GM23338 (cell line): ENCODE measurements at regions not wholly inside any gene's neighbourhood (a gene's known extent, or its start where the extent isn't known, plus 50 kb on each side); places are given as distances from the start of the nearest gene placed in this dataset.

Experiments used
- ATAC-seq: fragments of 200-7000 bp; cut with Tn5 transposase; 3 replicates; pipeline ENCODE4 v1.9.1; 2020
- DNase-seq: peaks from one replicate; pipeline ENCODE4 v3.0.0-alpha.2; 2015; ENCODE audit warnings: low spot score
- H2AFZ ChIP-seq: fragments of 200-600 bp; sonication (generic); 2 replicates; pipeline ENCODE4 v1.8.0; 2016; ENCODE audit warnings: antibody characterized with exemption, mild to moderate bottlenecking, moderate library complexity
- H3F3A ChIP-seq: fragments of 200-600 bp; sonication (generic); replicated peaks from 2 replicates; pipeline ENCODE4 v1.8.0; 2017; ENCODE audit warnings: antibody characterized with exemption, mixed run types, low read depth
- H3K27ac ChIP-seq: fragments of 200-600 bp; sonication (generic); 2 replicates; pipeline ENCODE4 v1.6.1; 2016; ENCODE audit warnings: low read depth
- H3K27me3 ChIP-seq: fragments of 200-600 bp; sonication (generic); 2 replicates; pipeline ENCODE4 v1.8.0; 2016; ENCODE audit warnings: mild to moderate bottlenecking, mixed run types, moderate library complexity; ENCODE audit not compliant: insufficient read depth
- H3K36me3 ChIP-seq: fragments of 200-600 bp; sonication (generic); 2 replicates; pipeline ENCODE4 v1.8.0; 2016; ENCODE audit warnings: mild to moderate bottlenecking; ENCODE audit not compliant: insufficient read depth
- H3K4me1 ChIP-seq: fragments of 200-600 bp; sonication (generic); 2 replicates; pipeline ENCODE4 v1.8.0; 2016; ENCODE audit warnings: mild to moderate bottlenecking, moderate library complexity; ENCODE audit not compliant: insufficient read depth
- H3K4me2 ChIP-seq: fragments of 200-600 bp; sonication (generic); 2 replicates; pipeline ENCODE4 v1.7.1; 2017; ENCODE audit warnings: mixed run types
- H3K4me3 ChIP-seq: fragments of 200-600 bp; sonication (generic); 2 replicates; pipeline ENCODE4 v1.6.1; 2016; ENCODE audit warnings: mixed run types
- H3K79me2 ChIP-seq: fragments of 200-600 bp; sonication (generic); replicated peaks from 2 replicates; pipeline ENCODE4 v1.8.0; 2017; ENCODE audit warnings: mild to moderate bottlenecking; ENCODE audit not compliant: insufficient read depth
- H3K9me2 ChIP-seq: fragments of 200-600 bp; sonication (generic); 2 replicates; pipeline ENCODE4 v1.8.0; 2017; ENCODE audit not compliant: insufficient read depth
- H4K20me1 ChIP-seq: fragments of 200-600 bp; sonication (generic); replicated peaks from 2 replicates; pipeline ENCODE4 v1.8.0; 2017; ENCODE audit warnings: mild to moderate bottlenecking; ENCODE audit not compliant: insufficient read depth
- H3K27ac Mint-ChIP-seq: 2 replicates; pipeline ENCODE4 v1.8.0; 2020; ENCODE audit warnings: inconsistent platforms, mild to moderate bottlenecking, moderate library complexity, mixed read lengths
- H3K27me3 Mint-ChIP-seq: 3 replicates; pipeline ENCODE4 v1.8.0; 2022; ENCODE audit warnings: low read depth, mild to moderate bottlenecking, moderate library complexity, mixed read lengths, inconsistent platforms; ENCODE audit not compliant: insufficient read depth, poor library complexity
- H3K36me3 Mint-ChIP-seq: 3 replicates; pipeline ENCODE4 v1.8.0; 2021; ENCODE audit warnings: low read depth, mild to moderate bottlenecking, inconsistent platforms, moderate library complexity, mixed read lengths
- H3K4me1 Mint-ChIP-seq: 3 replicates; pipeline ENCODE4 v1.8.0; 2020; ENCODE audit warnings: mild to moderate bottlenecking, inconsistent platforms, mixed read lengths
- H3K4me3 Mint-ChIP-seq: 3 replicates; pipeline ENCODE4 v1.8.0; 2021; ENCODE audit warnings: moderate library complexity, mild to moderate bottlenecking, inconsistent platforms, mixed read lengths
- H3K9me3 Mint-ChIP-seq: 3 replicates; pipeline ENCODE4 v1.8.0; 2020; ENCODE audit warnings: moderate library complexity, mild to moderate bottlenecking, inconsistent platforms, mixed read lengths
- CREB1 ChIP-seq: fragments of 250-450 bp; sonication (Bioruptor Pico); IDR thresholded peaks from 2 replicates; pipeline ENCODE4 v1.5.0; 2020; ENCODE audit warnings: low read depth, mild to moderate bottlenecking, moderate library complexity
- EZH2phosphoT487 ChIP-seq: fragments of 200-600 bp; sonication (generic); IDR thresholded peaks from one replicate; pipeline ENCODE4 v1.8.1; 2018; ENCODE audit warnings: antibody characterized with exemption; ENCODE audit not compliant: unreplicated experiment
- JUNB ChIP-seq: IDR thresholded peaks from one replicate; pipeline ENCODE4 v1.6.1; 2016; ENCODE audit warnings: antibody characterized with exemption; ENCODE audit not compliant: unreplicated experiment
- STAT1 ChIP-seq: IDR thresholded peaks from one replicate; pipeline ENCODE4 v1.6.1; 2016; ENCODE audit warnings: antibody characterized with exemption; ENCODE audit not compliant: unreplicated experiment
- ZNF114 ChIP-seq: fragments of 250-450 bp; sonication (Bioruptor Pico); IDR thresholded peaks from 2 replicates; pipeline ENCODE4 v1.5.0; 2020; ENCODE audit warnings: mild to moderate bottlenecking, moderate library complexity
- ZNF331 ChIP-seq: fragments of 250-450 bp; sonication (Bioruptor Pico); IDR thresholded peaks from 2 replicates; pipeline ENCODE4 v1.5.0; 2020; ENCODE audit warnings: low read depth, mild to moderate bottlenecking, moderate library complexity
- TF ChIP-seq, protein P1 (sequence below): fragments of 250-450 bp; sonication (Bioruptor Pico); IDR thresholded peaks from 2 replicates; pipeline ENCODE4 v1.5.0; 2020; ENCODE audit warnings: mild to moderate bottlenecking, moderate library complexity
- TF ChIP-seq, protein P2 (sequence below), 2 experiments: fragments of 200-600 bp in 1 of 2; sonication (generic) in 1 of 2; conservative IDR thresholded peaks; 2 replicates each; pipeline versions ENCODE4 v1.5.1 to v1.6.1; 2016 to 2017; ENCODE audit warnings: antibody characterized with exemption in 2 of 2, low read depth in 2 of 2, mild to moderate bottlenecking in 2 of 2, moderate library complexity in 1 of 2
- TF ChIP-seq, protein P3 (sequence below): IDR thresholded peaks from 2 replicates; pipeline ENCODE4 v1.6.1; 2016; ENCODE audit warnings: antibody characterized with exemption

DNA sequence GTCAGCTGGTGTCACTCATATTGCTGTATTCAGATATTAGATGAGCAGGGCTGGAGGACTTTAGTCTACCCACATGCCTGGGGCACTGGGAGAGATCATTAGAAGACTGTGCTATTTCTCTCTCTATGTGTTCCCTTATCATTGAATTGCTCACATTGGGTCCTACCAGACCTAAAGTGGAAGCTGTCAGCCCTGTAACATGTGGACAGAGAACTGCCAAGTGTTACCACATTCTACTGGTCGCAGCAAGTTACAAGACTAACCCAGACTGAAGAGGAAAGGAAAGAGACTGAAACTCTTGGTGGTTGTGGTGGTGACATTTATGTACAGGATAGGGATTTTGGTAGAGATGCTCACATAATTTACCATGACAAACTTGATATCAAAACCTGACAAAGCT is 627.1 kb upstream of the FZD8 start (continued):
- TF ChIP-seq, protein P1, sequence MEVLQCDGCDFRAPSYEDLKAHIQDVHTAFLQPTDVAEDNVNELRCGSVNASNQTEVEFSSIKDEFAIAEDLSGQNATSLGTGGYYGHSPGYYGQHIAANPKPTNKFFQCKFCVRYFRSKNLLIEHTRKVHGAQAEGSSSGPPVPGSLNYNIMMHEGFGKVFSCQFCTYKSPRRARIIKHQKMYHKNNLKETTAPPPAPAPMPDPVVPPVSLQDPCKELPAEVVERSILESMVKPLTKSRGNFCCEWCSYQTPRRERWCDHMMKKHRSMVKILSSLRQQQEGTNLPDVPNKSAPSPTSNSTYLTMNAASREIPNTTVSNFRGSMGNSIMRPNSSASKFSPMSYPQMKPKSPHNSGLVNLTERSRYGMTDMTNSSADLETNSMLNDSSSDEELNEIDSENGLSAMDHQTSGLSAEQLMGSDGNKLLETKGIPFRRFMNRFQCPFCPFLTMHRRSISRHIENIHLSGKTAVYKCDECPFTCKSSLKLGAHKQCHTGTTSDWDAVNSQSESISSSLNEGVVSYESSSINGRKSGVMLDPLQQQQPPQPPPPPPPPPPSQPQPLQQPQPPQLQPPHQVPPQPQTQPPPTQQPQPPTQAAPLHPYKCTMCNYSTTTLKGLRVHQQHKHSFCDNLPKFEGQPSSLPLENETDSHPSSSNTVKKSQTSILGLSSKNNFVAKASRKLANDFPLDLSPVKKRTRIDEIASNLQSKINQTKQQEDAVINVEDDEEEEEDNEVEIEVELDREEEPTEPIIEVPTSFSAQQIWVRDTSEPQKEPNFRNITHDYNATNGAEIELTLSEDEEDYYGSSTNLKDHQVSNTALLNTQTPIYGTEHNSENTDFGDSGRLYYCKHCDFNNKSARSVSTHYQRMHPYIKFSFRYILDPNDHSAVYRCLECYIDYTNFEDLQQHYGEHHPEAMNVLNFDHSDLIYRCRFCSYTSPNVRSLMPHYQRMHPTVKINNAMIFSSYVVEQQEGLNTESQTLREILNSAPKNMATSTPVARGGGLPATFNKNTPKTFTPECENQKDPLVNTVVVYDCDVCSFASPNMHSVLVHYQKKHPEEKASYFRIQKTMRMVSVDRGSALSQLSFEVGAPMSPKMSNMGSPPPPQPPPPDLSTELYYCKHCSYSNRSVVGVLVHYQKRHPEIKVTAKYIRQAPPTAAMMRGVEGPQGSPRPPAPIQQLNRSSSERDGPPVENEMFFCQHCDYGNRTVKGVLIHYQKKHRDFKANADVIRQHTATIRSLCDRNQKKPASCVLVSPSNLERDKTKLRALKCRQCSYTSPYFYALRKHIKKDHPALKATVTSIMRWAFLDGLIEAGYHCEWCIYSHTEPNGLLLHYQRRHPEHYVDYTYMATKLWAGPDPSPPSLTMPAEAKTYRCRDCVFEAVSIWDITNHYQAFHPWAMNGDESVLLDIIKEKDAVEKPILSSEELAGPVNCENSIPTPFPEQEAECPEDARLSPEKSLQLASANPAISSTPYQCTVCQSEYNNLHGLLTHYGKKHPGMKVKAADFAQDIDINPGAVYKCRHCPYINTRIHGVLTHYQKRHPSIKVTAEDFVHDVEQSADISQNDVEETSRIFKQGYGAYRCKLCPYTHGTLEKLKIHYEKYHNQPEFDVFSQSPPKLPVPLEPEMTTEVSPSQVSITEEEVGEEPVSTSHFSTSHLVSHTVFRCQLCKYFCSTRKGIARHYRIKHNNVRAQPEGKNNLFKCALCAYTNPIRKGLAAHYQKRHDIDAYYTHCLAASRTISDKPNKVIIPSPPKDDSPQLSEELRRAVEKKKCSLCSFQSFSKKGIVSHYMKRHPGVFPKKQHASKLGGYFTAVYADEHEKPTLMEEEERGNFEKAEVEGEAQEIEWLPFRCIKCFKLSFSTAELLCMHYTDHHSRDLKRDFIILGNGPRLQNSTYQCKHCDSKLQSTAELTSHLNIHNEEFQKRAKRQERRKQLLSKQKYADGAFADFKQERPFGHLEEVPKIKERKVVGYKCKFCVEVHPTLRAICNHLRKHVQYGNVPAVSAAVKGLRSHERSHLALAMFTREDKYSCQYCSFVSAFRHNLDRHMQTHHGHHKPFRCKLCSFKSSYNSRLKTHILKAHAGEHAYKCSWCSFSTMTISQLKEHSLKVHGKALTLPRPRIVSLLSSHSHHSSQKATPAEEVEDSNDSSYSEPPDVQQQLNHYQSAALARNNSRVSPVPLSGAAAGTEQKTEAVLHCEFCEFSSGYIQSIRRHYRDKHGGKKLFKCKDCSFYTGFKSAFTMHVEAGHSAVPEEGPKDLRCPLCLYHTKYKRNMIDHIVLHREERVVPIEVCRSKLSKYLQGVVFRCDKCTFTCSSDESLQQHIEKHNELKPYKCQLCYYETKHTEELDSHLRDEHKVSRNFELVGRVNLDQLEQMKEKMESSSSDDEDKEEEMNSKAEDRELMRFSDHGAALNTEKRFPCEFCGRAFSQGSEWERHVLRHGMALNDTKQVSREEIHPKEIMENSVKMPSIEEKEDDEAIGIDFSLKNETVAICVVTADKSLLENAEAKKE (CRISPR knock-in tag), result no peak
- TF ChIP-seq, protein P2, sequence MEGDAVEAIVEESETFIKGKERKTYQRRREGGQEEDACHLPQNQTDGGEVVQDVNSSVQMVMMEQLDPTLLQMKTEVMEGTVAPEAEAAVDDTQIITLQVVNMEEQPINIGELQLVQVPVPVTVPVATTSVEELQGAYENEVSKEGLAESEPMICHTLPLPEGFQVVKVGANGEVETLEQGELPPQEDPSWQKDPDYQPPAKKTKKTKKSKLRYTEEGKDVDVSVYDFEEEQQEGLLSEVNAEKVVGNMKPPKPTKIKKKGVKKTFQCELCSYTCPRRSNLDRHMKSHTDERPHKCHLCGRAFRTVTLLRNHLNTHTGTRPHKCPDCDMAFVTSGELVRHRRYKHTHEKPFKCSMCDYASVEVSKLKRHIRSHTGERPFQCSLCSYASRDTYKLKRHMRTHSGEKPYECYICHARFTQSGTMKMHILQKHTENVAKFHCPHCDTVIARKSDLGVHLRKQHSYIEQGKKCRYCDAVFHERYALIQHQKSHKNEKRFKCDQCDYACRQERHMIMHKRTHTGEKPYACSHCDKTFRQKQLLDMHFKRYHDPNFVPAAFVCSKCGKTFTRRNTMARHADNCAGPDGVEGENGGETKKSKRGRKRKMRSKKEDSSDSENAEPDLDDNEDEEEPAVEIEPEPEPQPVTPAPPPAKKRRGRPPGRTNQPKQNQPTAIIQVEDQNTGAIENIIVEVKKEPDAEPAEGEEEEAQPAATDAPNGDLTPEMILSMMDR (conservative IDR thresholded peaks at IDR 0.05; ENCODE audit: low read depth in 2 of 2), result no peak
- no peak for TF ChIP-seq ZNF114 (CRISPR knock-in tag)

DNA sequence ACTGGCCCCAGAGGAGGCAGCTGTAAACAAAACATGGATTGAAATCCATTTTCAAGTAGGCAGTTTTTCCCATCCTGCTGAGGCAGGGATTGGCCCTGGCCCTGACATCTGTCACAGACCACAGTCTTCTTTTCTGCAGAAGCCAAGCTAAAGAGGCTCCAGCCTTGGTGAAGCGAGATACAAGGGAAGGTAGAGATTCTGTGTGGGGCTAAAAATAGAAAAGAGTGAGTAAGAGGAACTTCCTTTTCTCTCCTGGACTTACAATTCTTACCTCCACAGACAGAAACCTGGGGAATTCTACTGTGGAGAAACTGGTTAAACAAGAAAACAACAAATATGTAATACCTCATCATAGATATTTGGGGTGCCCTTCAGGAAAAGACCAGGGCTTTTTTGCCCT is 624.8 kb upstream of the FZD8 start:
- Mint-ChIP-seq H3K4me3 (no peak overlapping the region), H3K4me1 (peaks cover 8% of the 10 kb centered on the region), H3K9me3 (no peaks in the 10 kb centered on the region), H3K36me3 (no peaks in the 10 kb centered on the region), H3K27me3 (no peaks in the 10 kb centered on the region), H3K27ac (no peak overlapping the region)
- no peak overlapping the region for H3K4me3 ChIP-seq
- H3K79me2 ChIP-seq, result no peaks in the 10 kb centered on the region
- no peaks in the 10 kb centered on the region for H3K36me3 ChIP-seq
- DNase-seq (no peak), ATAC-seq (no peak)
- H3K4me1 ChIP-seq, result no peaks in the 10 kb centered on the region
- H3K4me2 ChIP-seq, result no peak overlapping the region
- H2AFZ ChIP-seq, result peak overlapping the region; percentile 65
- no peak overlapping the region for H3K27ac ChIP-seq
- no peaks in the 10 kb centered on the region for H3K9me2 ChIP-seq
- no peaks in the 10 kb centered on the region for H3F3A ChIP-seq
- no peaks in the 10 kb centered on the region for H3K27me3 ChIP-seq
- no peaks in the 10 kb centered on the region for H4K20me1 ChIP-seq
- no peak for TF ChIP-seq EZH2phosphoT487
- TF ChIP-seq CREB1, result no peak
- no peak for TF ChIP-seq JUNB
- TF ChIP-seq STAT1, result no peak
- TF ChIP-seq ZNF331, result no peak
- TF ChIP-seq ZNF114 (CRISPR knock-in tag), result no peak
- TF ChIP-seq, protein P3, sequence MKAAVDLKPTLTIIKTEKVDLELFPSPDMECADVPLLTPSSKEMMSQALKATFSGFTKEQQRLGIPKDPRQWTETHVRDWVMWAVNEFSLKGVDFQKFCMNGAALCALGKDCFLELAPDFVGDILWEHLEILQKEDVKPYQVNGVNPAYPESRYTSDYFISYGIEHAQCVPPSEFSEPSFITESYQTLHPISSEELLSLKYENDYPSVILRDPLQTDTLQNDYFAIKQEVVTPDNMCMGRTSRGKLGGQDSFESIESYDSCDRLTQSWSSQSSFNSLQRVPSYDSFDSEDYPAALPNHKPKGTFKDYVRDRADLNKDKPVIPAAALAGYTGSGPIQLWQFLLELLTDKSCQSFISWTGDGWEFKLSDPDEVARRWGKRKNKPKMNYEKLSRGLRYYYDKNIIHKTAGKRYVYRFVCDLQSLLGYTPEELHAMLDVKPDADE, result no peak
